Memory B cell (primary cell): ENCODE measurements at regions not wholly inside any gene's neighbourhood (a gene's known extent, or its start where the extent isn't known, plus 50 kb on each side); places are given as distances from the start of the nearest gene placed in this dataset.
"Not testable (repeated sequence)": the region's sequence is repeated elsewhere in the genome, so short reads cannot be mapped to it uniquely, and the experiment has no call there.

Experiments used
- ATAC-seq: fragments of 150-1000 bp; cut with Tn5 transposase; 2 replicates; pipeline ENCODE4 v1.10.0; 2021; ENCODE audit warnings: low read depth, mild to moderate bottlenecking, moderate library complexity
- DNase-seq, 2 donors: peaks; one replicate each; pipeline ENCODE4 v3.0.0; 2022; ENCODE audit warnings: low spot score in 2 of 2
- H3K27ac Mint-ChIP-seq: one replicate; pipeline ENCODE4 v1.8.0; 2022; ENCODE audit warnings: mild to moderate bottlenecking, moderate library complexity, mixed read lengths
- H3K27me3 Mint-ChIP-seq: one replicate; pipeline ENCODE4 v1.8.0; 2022; ENCODE audit warnings: mixed read lengths
- H3K36me3 Mint-ChIP-seq: one replicate; pipeline ENCODE4 v1.8.0; 2022; ENCODE audit warnings: mild to moderate bottlenecking, mixed read lengths
- H3K4me1 Mint-ChIP-seq: one replicate; pipeline ENCODE4 v1.8.0; 2022; ENCODE audit warnings: mixed read lengths
- H3K4me3 Mint-ChIP-seq: one replicate; pipeline ENCODE4 v1.8.0; 2022; ENCODE audit warnings: mild to moderate bottlenecking, moderate library complexity, mixed read lengths
- H3K9me3 Mint-ChIP-seq: one replicate; pipeline ENCODE4 v1.8.0; 2022; ENCODE audit warnings: mixed read lengths

GRCh38 chr20:51287628-51288413 is 254.7 kb downstream of the NFATC2 start:
- Mint-ChIP-seq H3K36me3 (peaks cover 2% of the 10 kb centered on the region), H3K27me3 (peaks cover 10% of the 10 kb centered on the region), H3K4me1 (no peaks in the 10 kb centered on the region), H3K9me3 (peaks cover 5% of the 10 kb centered on the region), H3K4me3 (no peak overlapping the region), H3K27ac (no peak overlapping the region)
- DNase-seq (no peak), ATAC-seq (no peak)

GRCh38 chr20:51286758-51287157 is 255.8 kb downstream of the NFATC2 start:
- H3K36me3 Mint-ChIP-seq, result no peaks in the 10 kb centered on the region

GRCh38 chr20:51285684-51286083 is 256.8 kb downstream of the NFATC2 start:
- H3K36me3 Mint-ChIP-seq, result no peaks in the 10 kb centered on the region
- no peak for ATAC-seq
- no peak overlapping the region for H3K27ac Mint-ChIP-seq
- peaks cover 5% of the 10 kb centered on the region for H3K9me3 Mint-ChIP-seq
- H3K4me3 Mint-ChIP-seq, result no peak overlapping the region
- peaks cover 8% of the 10 kb centered on the region for H3K27me3 Mint-ChIP-seq
- no peaks in the 10 kb centered on the region for H3K4me1 Mint-ChIP-seq
- DNase-seq, result no peak

More at GRCh38 chr20:51286758-51287157, 255.8 kb downstream of the NFATC2 start:
- ATAC-seq, result no peak
- H3K27me3 Mint-ChIP-seq, result peaks cover 5% of the 10 kb centered on the region
- DNase-seq, result no peak
- H3K4me3 Mint-ChIP-seq, result no peak overlapping the region
- H3K27ac Mint-ChIP-seq, result no peak overlapping the region
- H3K4me1 Mint-ChIP-seq, result no peaks in the 10 kb centered on the region
- peaks cover 5% of the 10 kb centered on the region for H3K9me3 Mint-ChIP-seq

- Mint-ChIP-seq H3K36me3 (no peaks in the 10 kb centered on the region), H3K27ac (no peak overlapping the region), H3K4me3 (no peak overlapping the region), H3K9me3 (peaks cover 4% of the 10 kb centered on the region), H3K27me3 (peaks cover 9% of the 10 kb centered on the region), H3K4me1 (no peaks in the 10 kb centered on the region)
- ATAC-seq, result no peak
- no peak for DNase-seq
Measured at GRCh38 chr20:51284871-51285270, 257.6 kb downstream of the NFATC2 start.

GRCh38 chr20:51284176-51284575 is 258.3 kb downstream of the NFATC2 start:
- H3K4me3 Mint-ChIP-seq, result no peak overlapping the region
- DNase-seq (no peak), ATAC-seq (no peak)
- peaks cover 1% of the 10 kb centered on the region for H3K36me3 Mint-ChIP-seq
- H3K27me3 Mint-ChIP-seq, result peaks cover 9% of the 10 kb centered on the region
- no peak overlapping the region for H3K27ac Mint-ChIP-seq
- no peaks in the 10 kb centered on the region for H3K4me1 Mint-ChIP-seq
- peaks cover 5% of the 10 kb centered on the region for H3K9me3 Mint-ChIP-seq

GRCh38 chr20:51281521-51281920 is 258.6 kb upstream of the KCNG1 start:
- Mint-ChIP-seq H3K27ac (no peak overlapping the region), H3K4me1 (no peaks in the 10 kb centered on the region)
- DNase-seq, result no peak

GRCh38 chr20:51280047-51280446 is 257.1 kb upstream of the KCNG1 start:
- no peaks in the 10 kb centered on the region for H3K4me1 Mint-ChIP-seq
- peaks cover 1% of the 10 kb centered on the region for H3K36me3 Mint-ChIP-seq
- no peak overlapping the region for H3K27ac Mint-ChIP-seq
- H3K9me3 Mint-ChIP-seq, result peaks cover 1% of the 10 kb centered on the region
- H3K4me3 Mint-ChIP-seq, result no peak overlapping the region
- ATAC-seq, result no peak
- H3K27me3 Mint-ChIP-seq, result peaks cover 20% of the 10 kb centered on the region
- no peak for DNase-seq

More at GRCh38 chr20:51281521-51281920, 258.6 kb upstream of the KCNG1 start:
- peaks cover 1% of the 10 kb centered on the region for H3K9me3 Mint-ChIP-seq
- ATAC-seq, result no peak
- H3K27me3 Mint-ChIP-seq, result peaks cover 15% of the 10 kb centered on the region
- no peak overlapping the region for H3K4me3 Mint-ChIP-seq
- H3K36me3 Mint-ChIP-seq, result peaks cover 1% of the 10 kb centered on the region

GRCh38 chr20:51277961-51278360 is 255.1 kb upstream of the KCNG1 start:
- DNase-seq (no peak), ATAC-seq (no peak)
- H3K27ac Mint-ChIP-seq, result no peak overlapping the region
- no peak overlapping the region for H3K4me3 Mint-ChIP-seq
- H3K36me3 Mint-ChIP-seq, result peaks cover 1% of the 10 kb centered on the region
- H3K27me3 Mint-ChIP-seq, result peaks cover 22% of the 10 kb centered on the region
- H3K9me3 Mint-ChIP-seq, result peaks cover 1% of the 10 kb centered on the region
- no peaks in the 10 kb centered on the region for H3K4me1 Mint-ChIP-seq

GRCh38 chr20:51276296-51276695 is 253.4 kb upstream of the KCNG1 start:
- Mint-ChIP-seq H3K27ac (no peak overlapping the region), H3K4me3 (no peak overlapping the region), H3K27me3 (peaks cover 27% of the 10 kb centered on the region), H3K4me1 (no peaks in the 10 kb centered on the region), H3K36me3 (peaks cover 1% of the 10 kb centered on the region), H3K9me3 (peaks cover 1% of the 10 kb centered on the region)
- no peak for ATAC-seq
- DNase-seq, result no peak

GRCh38 chr20:51275826-51276225 is 252.9 kb upstream of the KCNG1 start:
- Mint-ChIP-seq H3K27ac (no peak overlapping the region), H3K4me3 (no peak overlapping the region), H3K4me1 (no peaks in the 10 kb centered on the region), H3K36me3 (peaks cover 1% of the 10 kb centered on the region), H3K27me3 (peaks cover 26% of the 10 kb centered on the region), H3K9me3 (peaks cover 1% of the 10 kb centered on the region)
- ATAC-seq (no peak), DNase-seq (no peak)

GRCh38 chr20:51275181-51275580 is 252.3 kb upstream of the KCNG1 start:
- H3K4me3 Mint-ChIP-seq, result no peak overlapping the region

GRCh38 chr20:51272401-51272800 is 249.5 kb upstream of the KCNG1 start:
- H3K4me3 Mint-ChIP-seq, result no peak overlapping the region
- no peak for DNase-seq

More at GRCh38 chr20:51275181-51275580, 252.3 kb upstream of the KCNG1 start:
- Mint-ChIP-seq H3K27ac (no peak overlapping the region), H3K4me1 (no peaks in the 10 kb centered on the region), H3K9me3 (peaks cover 6% of the 10 kb centered on the region), H3K36me3 (peaks cover 1% of the 10 kb centered on the region), H3K27me3 (peaks cover 26% of the 10 kb centered on the region)
- no peak for ATAC-seq
- no peak for DNase-seq

GRCh38 chr20:51271931-51272330 is 249.0 kb upstream of the KCNG1 start:
- no peak overlapping the region for H3K4me3 Mint-ChIP-seq
- ATAC-seq (no peak), DNase-seq (no peak)
- no peaks in the 10 kb centered on the region for H3K4me1 Mint-ChIP-seq
- peaks cover 5% of the 10 kb centered on the region for H3K9me3 Mint-ChIP-seq
- H3K36me3 Mint-ChIP-seq, result peaks cover 2% of the 10 kb centered on the region
- H3K27me3 Mint-ChIP-seq, result peaks cover 18% of the 10 kb centered on the region
- H3K27ac Mint-ChIP-seq, result no peak overlapping the region

More at GRCh38 chr20:51272401-51272800, 249.5 kb upstream of the KCNG1 start:
- H3K27me3 Mint-ChIP-seq, result peaks cover 18% of the 10 kb centered on the region
- H3K9me3 Mint-ChIP-seq, result peaks cover 5% of the 10 kb centered on the region
- H3K36me3 Mint-ChIP-seq, result peaks cover 2% of the 10 kb centered on the region
- no peak overlapping the region for H3K27ac Mint-ChIP-seq
- no peaks in the 10 kb centered on the region for H3K4me1 Mint-ChIP-seq
- no peak for ATAC-seq

GRCh38 chr20:51271289-51271688 is 248.4 kb upstream of the KCNG1 start:
- not testable (repeated sequence) for H3K9me3 Mint-ChIP-seq, H3K4me3 Mint-ChIP-seq, ATAC-seq, H3K36me3 Mint-ChIP-seq, H3K4me1 Mint-ChIP-seq, DNase-seq, H3K27ac Mint-ChIP-seq
- peaks cover 18% of the 10 kb centered on the region for H3K27me3 Mint-ChIP-seq

- DNase-seq (no peak), ATAC-seq (no peak)
- Mint-ChIP-seq H3K4me1 (no peaks in the 10 kb centered on the region), H3K27me3 (peaks cover 13% of the 10 kb centered on the region), H3K36me3 (peaks cover 2% of the 10 kb centered on the region), H3K27ac (no peak overlapping the region), H3K4me3 (no peak overlapping the region), H3K9me3 (peaks cover 7% of the 10 kb centered on the region)
Measured at GRCh38 chr20:51269671-51270070, 246.8 kb upstream of the KCNG1 start.
